Tibial nerve (tissue), 4 donors: ENCODE measurements at regions not wholly inside any gene's neighbourhood (a gene's known extent, or its start where the extent isn't known, plus 50 kb on each side); places are given as distances from the start of the nearest gene placed in this dataset.

Source experiments
- EP300 ChIP-seq, 2 donors: sonication (generic); formaldehyde crosslinking; IDR thresholded peaks; one replicate each; pipeline ENCODE4 v1.6.1; 2017; ENCODE audit warnings: antibody characterized with exemption in 2 of 2, mild to moderate bottlenecking in 1 of 2
- POLR2A ChIP-seq, 2 donors: fragments of 450-650 bp; IDR thresholded peaks; one replicate each; pipeline ENCODE4 v1.6.1; 2017; ENCODE audit warnings: antibody characterized with exemption in 2 of 2, mild to moderate bottlenecking in 2 of 2, moderate library complexity in 2 of 2
- TF ChIP-seq, protein P1 (sequence below), 5 experiments: fragments of 200-600 bp in 3 of 5; fragments of 450-650 bp in 2 of 5; sonication (generic) in 3 of 5; IDR thresholded peaks; one replicate each; pipeline ENCODE4 v1.5.1; 2016 to 2019; ENCODE audit warnings: antibody characterized with exemption in 5 of 5, mild to moderate bottlenecking in 3 of 5, moderate library complexity in 2 of 5

DNA sequence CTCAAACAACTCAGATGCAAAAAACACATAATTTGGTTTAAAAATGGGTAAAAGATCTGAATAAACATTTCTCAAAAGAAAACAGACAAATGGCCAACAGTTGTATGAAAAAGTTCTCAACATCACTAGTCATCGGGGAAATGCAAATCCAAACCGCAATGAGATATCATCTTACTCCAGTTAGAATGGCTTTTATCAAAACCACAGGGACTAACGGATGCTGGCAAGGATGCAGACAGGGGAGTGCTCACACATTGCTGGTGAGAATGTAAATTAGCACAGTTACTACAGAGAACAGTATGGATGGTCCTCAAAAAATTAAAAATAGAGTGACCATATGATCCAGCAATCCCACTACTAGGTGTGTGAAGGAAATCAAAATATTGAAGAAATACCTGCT, 589.1 kb upstream of the ADAMTS16 start:
- TF ChIP-seq, protein P1, sequence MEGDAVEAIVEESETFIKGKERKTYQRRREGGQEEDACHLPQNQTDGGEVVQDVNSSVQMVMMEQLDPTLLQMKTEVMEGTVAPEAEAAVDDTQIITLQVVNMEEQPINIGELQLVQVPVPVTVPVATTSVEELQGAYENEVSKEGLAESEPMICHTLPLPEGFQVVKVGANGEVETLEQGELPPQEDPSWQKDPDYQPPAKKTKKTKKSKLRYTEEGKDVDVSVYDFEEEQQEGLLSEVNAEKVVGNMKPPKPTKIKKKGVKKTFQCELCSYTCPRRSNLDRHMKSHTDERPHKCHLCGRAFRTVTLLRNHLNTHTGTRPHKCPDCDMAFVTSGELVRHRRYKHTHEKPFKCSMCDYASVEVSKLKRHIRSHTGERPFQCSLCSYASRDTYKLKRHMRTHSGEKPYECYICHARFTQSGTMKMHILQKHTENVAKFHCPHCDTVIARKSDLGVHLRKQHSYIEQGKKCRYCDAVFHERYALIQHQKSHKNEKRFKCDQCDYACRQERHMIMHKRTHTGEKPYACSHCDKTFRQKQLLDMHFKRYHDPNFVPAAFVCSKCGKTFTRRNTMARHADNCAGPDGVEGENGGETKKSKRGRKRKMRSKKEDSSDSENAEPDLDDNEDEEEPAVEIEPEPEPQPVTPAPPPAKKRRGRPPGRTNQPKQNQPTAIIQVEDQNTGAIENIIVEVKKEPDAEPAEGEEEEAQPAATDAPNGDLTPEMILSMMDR (IDR thresholded peaks at IDR 0.05), result no peak
- no peak for TF ChIP-seq POLR2A (IDR thresholded peaks at IDR 0.05)
- TF ChIP-seq EP300 (IDR thresholded peaks at IDR 0.05), result no peak
